ENCODE measurements at regions not wholly inside any gene's neighbourhood (a gene's known extent, or its start where the extent isn't known, plus 50 kb on each side); places are given as distances from the start of the nearest gene placed in this dataset.

DNA sequence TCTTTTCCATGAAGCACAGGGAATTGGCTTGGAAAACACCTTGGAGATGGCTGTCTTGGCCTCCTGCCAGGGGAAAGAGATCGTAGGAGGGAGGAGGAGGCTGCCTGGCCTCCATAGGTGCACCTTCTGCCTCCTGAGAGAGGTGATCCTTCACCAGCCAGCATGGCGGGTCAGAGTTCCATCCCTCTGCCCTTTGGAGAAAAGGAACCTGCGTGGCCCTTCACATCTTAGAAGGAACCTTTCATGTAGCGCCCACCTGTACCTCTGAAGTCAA is 58.2 kb upstream of the DRD2 start:
- Histone ChIP-seq H3K4me2 (ENCODE audit: low read length) (no peak overlapping the region), H3K9me3 (ENCODE audit: insufficient read depth, low read length) (no peaks in the 10 kb centered on the region), H3K4me3 (ENCODE audit: low read length) (no peak overlapping the region)

DNA sequence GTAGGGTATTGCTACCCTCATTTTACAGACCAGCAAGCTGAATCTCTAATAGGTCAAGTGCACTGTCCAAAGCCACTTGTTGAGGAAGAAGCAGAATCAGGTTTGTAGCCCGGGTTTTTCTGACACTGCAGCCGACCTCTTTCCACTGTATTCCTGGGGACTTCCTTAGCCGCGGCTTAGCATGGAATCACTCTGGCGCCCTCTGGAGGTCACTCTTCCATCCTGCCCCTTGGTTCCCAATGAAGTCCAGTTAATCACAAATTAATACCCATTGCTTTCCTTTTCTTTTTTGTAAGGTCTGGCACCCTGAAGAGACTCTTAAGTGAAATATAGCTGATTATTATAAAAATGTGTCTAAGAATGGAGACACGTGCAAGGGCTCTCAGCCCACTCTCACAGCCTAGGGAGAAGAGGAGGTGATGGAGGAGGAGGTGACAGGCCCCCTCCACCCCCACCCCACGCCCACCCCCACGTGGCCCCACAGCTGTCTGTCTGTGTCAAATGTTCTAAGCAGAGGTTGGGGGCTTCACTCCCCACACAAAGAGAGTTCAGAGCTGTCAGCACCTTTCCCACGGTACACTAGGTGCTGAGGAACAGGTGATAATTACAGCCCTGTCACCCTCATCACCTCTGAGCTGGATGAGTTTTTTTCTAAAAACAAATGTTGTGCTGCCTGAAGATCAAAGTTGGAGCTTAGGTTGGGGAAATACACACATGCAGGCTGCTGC is 57.7 kb upstream of the DRD2 start:
- H4K20me1 ChIP-seq (ENCODE audit: insufficient read depth, low read length), result no peaks in the 10 kb centered on the region
- H3K9ac ChIP-seq (ENCODE audit: low read length), result no peak overlapping the region
- H3K36me3 ChIP-seq (replicated peaks; ENCODE audit: low read depth, low read length), result no peaks in the 10 kb centered on the region
- H2AFZ ChIP-seq (ENCODE audit: low read depth, low read length), result no peak overlapping the region
- H3K4me2 ChIP-seq (ENCODE audit: low read length), result no peak overlapping the region
- H3K9me3 ChIP-seq (ENCODE audit: insufficient read depth, low read length), result no peaks in the 10 kb centered on the region
- H3K27ac ChIP-seq (ENCODE audit: low read length), result no peak overlapping the region
- no peaks in the 10 kb centered on the region for H3K4me1 ChIP-seq (ENCODE audit: low read length)
- no peaks in the 10 kb centered on the region for H3K79me2 ChIP-seq (ENCODE audit: low read length)
- H3K4me3 ChIP-seq (ENCODE audit: low read length), result no peak overlapping the region
- TF ChIP-seq, protein P1, sequence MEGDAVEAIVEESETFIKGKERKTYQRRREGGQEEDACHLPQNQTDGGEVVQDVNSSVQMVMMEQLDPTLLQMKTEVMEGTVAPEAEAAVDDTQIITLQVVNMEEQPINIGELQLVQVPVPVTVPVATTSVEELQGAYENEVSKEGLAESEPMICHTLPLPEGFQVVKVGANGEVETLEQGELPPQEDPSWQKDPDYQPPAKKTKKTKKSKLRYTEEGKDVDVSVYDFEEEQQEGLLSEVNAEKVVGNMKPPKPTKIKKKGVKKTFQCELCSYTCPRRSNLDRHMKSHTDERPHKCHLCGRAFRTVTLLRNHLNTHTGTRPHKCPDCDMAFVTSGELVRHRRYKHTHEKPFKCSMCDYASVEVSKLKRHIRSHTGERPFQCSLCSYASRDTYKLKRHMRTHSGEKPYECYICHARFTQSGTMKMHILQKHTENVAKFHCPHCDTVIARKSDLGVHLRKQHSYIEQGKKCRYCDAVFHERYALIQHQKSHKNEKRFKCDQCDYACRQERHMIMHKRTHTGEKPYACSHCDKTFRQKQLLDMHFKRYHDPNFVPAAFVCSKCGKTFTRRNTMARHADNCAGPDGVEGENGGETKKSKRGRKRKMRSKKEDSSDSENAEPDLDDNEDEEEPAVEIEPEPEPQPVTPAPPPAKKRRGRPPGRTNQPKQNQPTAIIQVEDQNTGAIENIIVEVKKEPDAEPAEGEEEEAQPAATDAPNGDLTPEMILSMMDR (IDR thresholded peaks at IDR 0.05; ENCODE audit: low read depth, low read length), result peak; percentile 96
- TF ChIP-seq EZH2phosphoT487 (IDR thresholded peaks at IDR 0.05; ENCODE audit: low read depth), result no peak
- H3K27me3 ChIP-seq (ENCODE audit: low read depth, low read length), result peaks cover 35% of the 10 kb centered on the region

More for the DNA sequence above, 58.2 kb upstream of the DRD2 start:
- Histone ChIP-seq H3K4me1 (ENCODE audit: low read length) (no peaks in the 10 kb centered on the region), H3K79me2 (ENCODE audit: low read length) (no peaks in the 10 kb centered on the region), H2AFZ (ENCODE audit: low read depth, low read length) (no peak overlapping the region), H3K27me3 (ENCODE audit: low read depth, low read length) (peaks cover 35% of the 10 kb centered on the region), H3K9ac (ENCODE audit: low read length) (no peak overlapping the region), H4K20me1 (ENCODE audit: insufficient read depth, low read length) (no peaks in the 10 kb centered on the region), H3K27ac (ENCODE audit: low read length) (no peak overlapping the region), H3K36me3 (replicated peaks; ENCODE audit: low read depth, low read length) (no peaks in the 10 kb centered on the region)
- TF ChIP-seq EZH2phosphoT487 (IDR thresholded peaks at IDR 0.05; ENCODE audit: low read depth), result no peak
- TF ChIP-seq, protein P1 (IDR thresholded peaks at IDR 0.05; ENCODE audit: low read depth, low read length), result no peak

DNA sequence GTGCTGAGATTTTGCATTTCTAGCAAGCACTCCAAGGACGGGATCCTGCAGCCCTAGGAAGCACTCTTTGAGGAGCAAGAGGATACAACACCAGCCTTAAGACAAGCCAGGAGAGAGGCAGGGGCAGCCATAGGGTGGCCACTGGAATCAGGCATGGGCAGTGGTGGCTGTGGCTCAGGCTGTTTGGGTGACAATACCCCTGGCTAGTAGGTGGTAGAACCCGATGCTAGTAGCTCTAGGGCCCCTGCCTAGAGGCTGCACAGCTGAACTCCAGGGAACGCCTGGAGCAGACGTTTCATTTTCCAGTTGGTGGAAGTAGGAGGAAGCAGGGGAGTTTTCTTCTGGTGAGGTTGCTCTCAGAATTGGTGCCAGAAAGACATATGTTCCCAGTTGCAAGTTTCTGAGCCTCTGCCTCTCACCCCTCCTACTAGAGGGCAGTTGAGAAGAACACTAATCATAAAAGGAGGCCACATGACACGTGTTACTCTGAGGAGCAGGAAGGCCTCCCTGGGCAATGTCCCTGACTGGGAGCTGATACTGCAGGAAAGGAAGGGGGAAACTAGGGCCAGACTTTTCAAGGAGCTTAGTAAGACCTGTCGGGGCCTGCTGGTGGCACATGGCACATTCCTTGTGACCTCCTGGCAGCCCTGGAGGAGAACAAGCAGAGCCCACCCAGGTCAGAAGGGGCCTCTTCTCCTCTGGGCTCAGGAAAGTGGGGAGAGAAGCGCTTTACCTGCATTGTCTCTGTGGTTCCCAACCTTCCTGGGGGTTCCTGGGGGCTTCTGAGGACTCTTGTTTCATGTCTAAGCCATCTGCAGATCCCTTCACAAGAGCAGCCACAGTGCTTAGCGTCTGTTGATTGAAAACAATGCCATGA is 56.6 kb upstream of the DRD2 start:
- Histone ChIP-seq H4K20me1 (ENCODE audit: insufficient read depth, low read length) (no peaks in the 10 kb centered on the region), H2AFZ (ENCODE audit: low read depth, low read length) (no peak overlapping the region), H3K4me3 (ENCODE audit: low read length) (no peak overlapping the region), H3K4me2 (ENCODE audit: low read length) (no peak overlapping the region), H3K4me1 (ENCODE audit: low read length) (no peaks in the 10 kb centered on the region), H3K79me2 (ENCODE audit: low read length) (no peaks in the 10 kb centered on the region), H3K27me3 (ENCODE audit: low read depth, low read length) (peaks cover 33% of the 10 kb centered on the region), H3K36me3 (replicated peaks; ENCODE audit: low read depth, low read length) (no peaks in the 10 kb centered on the region), H3K9ac (ENCODE audit: low read length) (no peak overlapping the region), H3K9me3 (ENCODE audit: insufficient read depth, low read length) (no peaks in the 10 kb centered on the region), H3K27ac (ENCODE audit: low read length) (no peak overlapping the region)
- TF ChIP-seq, protein P1 (IDR thresholded peaks at IDR 0.05; ENCODE audit: low read depth, low read length), result no peak
- no peak for TF ChIP-seq EZH2phosphoT487 (IDR thresholded peaks at IDR 0.05; ENCODE audit: low read depth)

DNA sequence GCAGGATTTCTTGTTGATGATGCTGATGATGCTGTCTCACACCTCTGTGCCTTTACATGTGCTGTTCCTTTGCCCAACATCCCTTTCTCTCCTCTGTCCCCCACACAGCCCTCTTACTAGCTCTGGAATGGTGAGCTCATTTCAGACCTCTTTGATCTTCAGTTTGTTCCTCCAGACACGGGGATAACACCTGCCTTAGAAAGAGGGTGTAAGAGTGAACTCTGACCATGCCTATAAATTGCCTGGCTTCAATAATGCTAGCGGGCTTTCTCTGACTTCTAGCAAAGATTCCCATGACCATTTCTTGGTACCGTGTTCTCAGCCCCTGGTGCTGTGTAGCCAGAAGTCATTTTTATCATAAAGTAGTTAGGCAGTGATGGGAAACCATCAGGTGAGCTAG is 55.9 kb upstream of the DRD2 start:
- no peak overlapping the region for H2AFZ ChIP-seq (ENCODE audit: low read depth, low read length)
- no peak overlapping the region for H3K9ac ChIP-seq (ENCODE audit: low read length)
- no peak overlapping the region for H3K27ac ChIP-seq (ENCODE audit: low read length)
- TF ChIP-seq EZH2phosphoT487 (IDR thresholded peaks at IDR 0.05; ENCODE audit: low read depth), result no peak
- TF ChIP-seq, protein P1 (IDR thresholded peaks at IDR 0.05; ENCODE audit: low read depth, low read length), result no peak
- peaks cover 35% of the 10 kb centered on the region for H3K27me3 ChIP-seq (ENCODE audit: low read depth, low read length)
- no peak overlapping the region for H3K4me2 ChIP-seq (ENCODE audit: low read length)
- no peaks in the 10 kb centered on the region for H4K20me1 ChIP-seq (ENCODE audit: insufficient read depth, low read length)
- no peaks in the 10 kb centered on the region for H3K36me3 ChIP-seq (replicated peaks; ENCODE audit: low read depth, low read length)
- no peaks in the 10 kb centered on the region for H3K79me2 ChIP-seq (ENCODE audit: low read length)
- no peaks in the 10 kb centered on the region for H3K9me3 ChIP-seq (ENCODE audit: insufficient read depth, low read length)
- no peak overlapping the region for H3K4me3 ChIP-seq (ENCODE audit: low read length)
- no peaks in the 10 kb centered on the region for H3K4me1 ChIP-seq (ENCODE audit: low read length)
